Ectodermal cell (in vitro differentiated cells): ENCODE measurements at regions not wholly inside any gene's neighbourhood (a gene's known extent, or its start where the extent isn't known, plus 50 kb on each side); places are given as distances from the start of the nearest gene placed in this dataset.

Experiments used
- H3K27ac ChIP-seq: 2 replicates; pipeline ENCODE4 v1.7.0; 2013; ENCODE audit warnings: mild to moderate bottlenecking, low read depth, low read length; ENCODE audit not compliant: insufficient read depth, poor library complexity, severe bottlenecking
- H3K27me3 ChIP-seq: 2 replicates; pipeline ENCODE4 v1.7.0; 2013; ENCODE audit warnings: mild to moderate bottlenecking, low read length; ENCODE audit not compliant: insufficient read depth, control insufficient read depth, poor library complexity, severe bottlenecking
- H3K36me3 ChIP-seq: one replicate; pipeline ENCODE4 v1.7.0; 2013; ENCODE audit warnings: low read length; ENCODE audit not compliant: control insufficient read depth, insufficient read depth
- H3K4me1 ChIP-seq: one replicate; pipeline ENCODE4 v1.7.0; 2013; ENCODE audit warnings: low read length; ENCODE audit not compliant: control insufficient read depth, insufficient read depth
- H3K4me3 ChIP-seq: 2 replicates; pipeline ENCODE4 v1.7.0; 2013; ENCODE audit warnings: low read depth, low read length, control low read depth; ENCODE audit not compliant: insufficient read depth
- H3K9me3 ChIP-seq: 2 replicates; pipeline ENCODE4 v1.7.0; 2013; ENCODE audit warnings: mild to moderate bottlenecking, low read length, moderate library complexity; ENCODE audit not compliant: control insufficient read depth
- WGBS, 2 experiments: methylation state at CpG; one replicate each; pipeline ENCODE4 v1.1.7; 2013; ENCODE audit warnings: missing lambda C conversion rate in 2 of 2; 5-methylcytosine and 5-hydroxymethylcytosine counted together

DNA sequence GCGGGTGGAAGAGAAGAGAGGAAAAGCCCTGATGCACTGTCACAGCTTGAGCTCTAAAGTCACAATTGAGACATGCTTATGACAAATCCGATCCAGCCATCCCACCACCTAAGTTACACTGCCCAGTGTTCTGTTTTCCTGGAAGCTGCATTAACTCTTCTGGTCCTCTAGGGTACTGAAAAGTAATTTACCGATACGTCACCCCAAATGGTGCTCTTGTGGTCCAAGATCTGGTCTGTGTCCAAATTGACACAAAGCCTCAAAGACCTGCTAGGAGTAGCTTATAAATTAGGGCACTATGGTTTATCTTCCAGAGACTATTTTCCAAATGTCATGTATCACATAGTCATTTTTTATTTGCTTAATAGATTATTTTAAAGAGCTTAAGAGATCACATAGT lies 186.7 kb upstream of the ETAA1 start:
- H3K27me3 ChIP-seq = no peaks in the 10 kb centered on the region
- 84% methylated on average over 4 of the region's 4 CpGs for WGBS, 2 experiments
- H3K36me3 ChIP-seq = no peaks in the 10 kb centered on the region
- H3K4me3 ChIP-seq = no peak overlapping the region
- no peak overlapping the region for H3K27ac ChIP-seq
- H3K9me3 ChIP-seq = no peaks in the 10 kb centered on the region
- H3K4me1 ChIP-seq = no peaks in the 10 kb centered on the region

DNA sequence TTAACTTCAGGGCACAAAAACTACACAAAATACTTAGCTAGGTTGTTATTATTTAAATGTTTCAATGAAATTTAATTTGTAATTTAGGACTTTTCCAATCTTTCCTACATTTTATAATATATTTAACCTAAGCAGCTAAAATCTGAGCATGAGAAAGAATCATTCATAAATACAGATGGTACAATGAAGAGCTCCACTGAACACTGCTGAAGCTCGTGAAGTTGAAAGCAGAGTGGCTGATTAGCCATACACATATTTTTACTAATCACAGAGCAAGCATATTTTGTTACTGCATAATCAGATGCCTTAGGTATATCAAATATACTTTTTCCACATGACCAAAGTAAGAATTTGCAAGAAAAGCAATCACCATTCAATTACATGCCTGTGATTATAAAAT lies 184.9 kb upstream of the ETAA1 start:
- Histone ChIP-seq H3K9me3 (no peaks in the 10 kb centered on the region), H3K4me3 (no peak overlapping the region), H3K27ac (no peak overlapping the region), H3K36me3 (no peaks in the 10 kb centered on the region), H3K27me3 (no peaks in the 10 kb centered on the region), H3K4me1 (no peaks in the 10 kb centered on the region)
- WGBS, 2 experiments = 82 to 100% methylated on average over 1 of the region's 1 CpG

DNA sequence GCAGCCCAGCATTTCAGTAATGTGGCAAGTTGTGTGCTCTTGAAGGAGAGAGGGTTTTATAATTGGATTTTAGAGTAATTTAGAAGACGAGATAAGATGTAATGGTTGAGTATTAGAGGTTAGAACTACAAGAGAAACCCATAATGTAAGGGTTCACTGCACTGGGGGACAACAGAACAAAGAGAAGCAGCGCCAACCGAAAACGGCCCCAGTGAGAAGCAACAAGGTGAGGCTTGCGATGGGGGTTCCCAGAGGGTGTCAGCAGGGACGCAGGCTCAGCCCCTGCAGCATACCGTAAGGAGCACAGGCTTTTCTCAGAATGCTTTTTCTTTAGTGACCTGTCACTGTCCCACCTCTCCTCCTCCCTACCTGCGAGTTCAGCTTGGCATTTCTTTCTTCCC lies 183.9 kb upstream of the ETAA1 start:
- WGBS, 2 experiments = 81 to 82% methylated on average over 8 of the region's 8 CpGs
- no peaks in the 10 kb centered on the region for H3K9me3 ChIP-seq
- no peaks in the 10 kb centered on the region for H3K27me3 ChIP-seq
- H3K4me1 ChIP-seq = no peaks in the 10 kb centered on the region
- H3K4me3 ChIP-seq = no peak overlapping the region
- no peaks in the 10 kb centered on the region for H3K36me3 ChIP-seq
- no peak overlapping the region for H3K27ac ChIP-seq

DNA sequence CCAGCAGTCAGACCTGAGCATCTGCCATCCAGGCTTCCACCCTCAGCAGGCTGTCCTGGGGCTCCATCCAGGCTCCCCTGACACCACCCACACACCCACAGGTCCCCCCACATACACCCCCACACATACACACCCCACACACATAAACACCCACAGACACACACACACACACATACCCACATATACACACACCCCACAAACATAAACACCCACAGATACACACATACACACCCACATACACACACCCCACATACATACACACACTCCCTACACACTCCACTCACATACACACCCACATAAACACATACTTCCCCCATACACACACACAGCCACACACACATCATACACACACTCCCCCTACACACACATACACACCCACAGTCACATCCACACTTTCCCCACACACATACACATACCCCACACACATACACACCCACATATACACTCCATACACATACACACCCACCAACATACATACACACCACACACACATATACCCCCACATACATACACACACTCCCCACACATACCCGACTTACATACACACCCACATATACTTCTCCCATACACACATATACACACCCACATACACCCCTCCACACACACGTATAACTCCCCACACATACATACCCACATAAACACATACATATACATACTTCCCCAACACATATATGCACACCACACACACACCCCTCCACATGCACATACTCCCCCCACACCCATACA lies 183.3 kb upstream of the ETAA1 start:
- Histone ChIP-seq H3K36me3 (no peaks in the 10 kb centered on the region), H3K27ac (no peak overlapping the region), H3K9me3 (no peaks in the 10 kb centered on the region), H3K4me3 (no peak overlapping the region), H3K4me1 (no peaks in the 10 kb centered on the region), H3K27me3 (no peaks in the 10 kb centered on the region)
- 90 to 93% methylated on average over 2 of the region's 2 CpGs for WGBS, 2 experiments

DNA sequence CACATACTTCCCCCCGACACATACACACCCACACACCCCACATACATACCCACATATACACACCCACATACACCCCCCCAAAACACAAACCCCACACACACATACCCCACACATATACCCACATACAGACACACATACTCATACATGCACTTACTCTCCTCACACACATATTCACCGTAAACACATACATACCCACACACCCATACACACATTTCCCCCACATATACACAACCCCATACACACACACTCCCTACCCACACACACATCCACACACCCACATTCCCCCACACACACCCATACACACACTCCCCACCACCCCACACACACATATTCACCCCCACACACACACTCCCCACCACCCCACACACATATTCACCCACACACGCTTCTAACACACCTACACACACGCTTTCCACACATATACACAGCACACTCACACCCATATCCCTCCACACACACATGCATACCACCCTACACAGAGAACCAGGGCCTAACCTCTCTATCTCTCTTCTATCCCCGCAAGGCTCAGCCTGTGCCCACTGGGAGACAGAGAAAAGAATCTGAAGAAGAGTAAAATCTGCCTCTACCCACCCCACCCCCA lies 182.4 kb upstream of the ETAA1 start:
- Histone ChIP-seq H3K9me3 (no peaks in the 10 kb centered on the region), H3K27me3 (no peaks in the 10 kb centered on the region), H3K36me3 (no peaks in the 10 kb centered on the region), H3K27ac (no peak overlapping the region), H3K4me1 (no peaks in the 10 kb centered on the region), H3K4me3 (no peak overlapping the region)
- WGBS, 2 experiments = 90 to 91% methylated on average over 5 of the region's 5 CpGs

DNA sequence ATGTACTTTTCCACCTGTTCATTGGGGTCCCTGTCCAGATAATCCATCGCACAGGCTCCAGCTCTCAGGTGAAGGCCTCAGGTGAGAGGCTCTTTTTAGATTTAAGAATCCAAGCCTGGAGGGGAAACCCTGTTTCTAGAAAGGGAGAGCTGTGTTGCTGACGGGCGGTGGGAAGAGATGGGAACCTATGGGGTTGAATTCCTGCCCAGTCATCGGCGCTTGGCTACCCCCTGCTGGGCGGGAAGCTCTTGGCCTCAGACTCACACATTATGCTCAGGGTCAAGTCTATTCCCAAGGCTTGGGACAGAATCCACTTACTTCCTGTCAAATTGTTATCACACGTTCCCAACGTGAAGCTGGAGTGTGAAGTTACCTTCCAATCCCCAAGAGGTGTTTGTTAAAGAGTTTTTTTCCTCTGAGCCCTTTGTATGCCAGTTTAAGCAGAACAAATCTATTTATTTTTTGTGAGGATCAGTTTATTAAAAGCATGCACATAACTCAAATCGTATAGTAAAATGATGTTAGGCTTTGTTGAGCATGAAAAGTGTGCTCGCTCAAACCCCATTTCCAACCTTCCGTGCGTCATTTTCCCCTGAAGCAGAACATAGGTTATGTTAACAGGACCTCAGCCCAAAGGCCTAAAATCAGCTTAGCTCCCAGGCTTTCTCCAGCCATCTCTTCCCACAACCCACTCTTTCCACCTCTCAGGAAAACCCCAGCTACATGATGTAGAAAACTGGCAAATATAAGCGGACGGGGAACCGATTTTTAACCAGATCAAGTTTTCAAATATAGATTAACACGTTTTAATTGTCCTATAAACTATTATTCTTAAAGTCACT lies 181.7 kb upstream of the ETAA1 start:
- H3K9me3 ChIP-seq = no peaks in the 10 kb centered on the region
- no peak overlapping the region for H3K27ac ChIP-seq
- H3K27me3 ChIP-seq = no peaks in the 10 kb centered on the region
- no peaks in the 10 kb centered on the region for H3K4me1 ChIP-seq
- 74 to 75% methylated on average over 14 to 16 of the region's 16 CpGs for WGBS, 2 experiments
- no peaks in the 10 kb centered on the region for H3K36me3 ChIP-seq
- H3K4me3 ChIP-seq = no peak overlapping the region

DNA sequence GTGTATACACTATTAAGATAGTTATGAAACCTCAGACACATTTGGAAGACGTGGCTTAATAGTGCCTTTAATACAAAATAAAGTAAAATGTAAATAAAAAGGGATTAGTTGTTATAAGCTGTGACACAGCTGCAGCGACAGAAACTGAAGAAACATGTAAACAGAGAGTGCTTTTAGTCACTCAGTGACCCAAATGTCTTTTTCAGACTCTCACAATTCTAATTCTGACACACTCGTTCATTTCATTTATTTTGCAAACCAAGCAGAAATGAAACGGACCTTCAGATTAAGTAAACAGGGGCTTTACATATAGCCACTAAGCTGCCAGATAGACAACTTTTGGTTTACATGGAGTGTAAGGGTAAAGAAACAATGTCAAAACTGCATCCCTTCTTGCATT lies 181.0 kb upstream of the ETAA1 start:
- H3K9me3 ChIP-seq = no peaks in the 10 kb centered on the region
- no peaks in the 10 kb centered on the region for H3K4me1 ChIP-seq
- no peak overlapping the region for H3K27ac ChIP-seq
- H3K27me3 ChIP-seq = no peaks in the 10 kb centered on the region
- no peaks in the 10 kb centered on the region for H3K36me3 ChIP-seq
- WGBS, 2 experiments = 93 to 96% methylated on average over 3 to 4 of the region's 4 CpGs
- no peak overlapping the region for H3K4me3 ChIP-seq

DNA sequence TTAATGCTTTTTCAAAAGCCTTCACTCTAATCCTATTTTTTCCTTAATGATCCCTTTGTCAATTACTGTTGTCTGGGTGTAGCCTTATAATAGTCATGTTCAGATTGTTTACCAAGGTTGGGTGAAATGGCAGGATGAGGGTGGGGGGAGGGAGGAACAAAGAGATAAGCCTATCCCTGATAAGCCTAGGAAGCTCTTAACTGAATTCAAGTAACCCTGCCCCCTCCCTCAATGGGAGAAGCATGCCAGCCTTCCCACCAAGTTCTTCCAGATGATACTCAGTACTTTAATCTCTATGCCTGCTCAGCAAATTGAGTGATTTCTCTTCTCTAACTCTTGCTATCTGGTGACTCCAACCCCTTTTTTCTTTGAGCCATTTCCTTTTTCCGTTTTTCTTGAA lies 180.3 kb upstream of the ETAA1 start:
- no peaks in the 10 kb centered on the region for H3K27me3 ChIP-seq
- no peaks in the 10 kb centered on the region for H3K36me3 ChIP-seq
- no peak overlapping the region for H3K4me3 ChIP-seq
- no peak overlapping the region for H3K27ac ChIP-seq
- H3K4me1 ChIP-seq = no peaks in the 10 kb centered on the region
- no peaks in the 10 kb centered on the region for H3K9me3 ChIP-seq
- no CpG with 5 or more reads among the region's 1 CpG for WGBS, 2 experiments

DNA sequence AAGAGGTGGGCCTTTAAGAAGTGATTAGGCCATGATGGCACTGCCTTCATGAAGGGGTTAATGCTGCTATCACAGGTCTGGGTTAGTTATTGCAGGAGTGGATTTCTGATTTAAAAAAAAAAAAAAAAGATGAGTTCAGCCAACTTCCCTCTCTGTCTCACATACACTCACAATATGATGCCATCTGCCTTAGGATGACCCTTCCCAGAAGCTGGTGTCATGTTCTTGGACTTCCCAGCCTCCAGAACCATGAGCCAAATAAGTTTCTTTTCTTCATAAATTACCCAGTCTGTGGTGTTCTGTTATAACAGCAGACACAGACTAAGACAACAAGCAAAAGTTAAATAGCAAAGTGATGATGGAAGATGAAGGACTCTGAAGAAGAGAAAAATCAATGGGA lies 179.7 kb upstream of the ETAA1 start:
- no peaks in the 10 kb centered on the region for H3K36me3 ChIP-seq
- H3K4me1 ChIP-seq = no peaks in the 10 kb centered on the region
- no peak overlapping the region for H3K4me3 ChIP-seq
- no peaks in the 10 kb centered on the region for H3K27me3 ChIP-seq
- no peaks in the 10 kb centered on the region for H3K9me3 ChIP-seq
- no peak overlapping the region for H3K27ac ChIP-seq

DNA sequence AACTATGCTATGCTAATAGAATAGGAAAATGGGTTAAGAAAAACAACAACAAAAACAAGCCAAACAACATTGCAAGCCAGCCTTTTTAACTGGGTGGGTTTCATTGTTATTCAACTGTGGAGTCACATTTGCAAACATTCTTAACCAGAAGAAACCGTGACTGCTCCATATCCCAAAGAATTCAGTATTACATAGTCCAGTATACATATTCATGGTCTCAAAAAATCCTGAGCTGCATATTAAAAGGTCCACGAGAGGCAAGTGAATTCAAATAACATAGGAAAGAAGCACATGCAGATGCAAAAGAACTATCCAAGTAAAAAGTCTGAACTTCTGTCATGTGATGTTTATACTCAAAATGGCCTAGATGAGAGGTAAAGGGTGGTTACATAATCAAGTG lies 179.1 kb upstream of the ETAA1 start:
- no peaks in the 10 kb centered on the region for H3K36me3 ChIP-seq
- H3K4me1 ChIP-seq = no peaks in the 10 kb centered on the region
- no peaks in the 10 kb centered on the region for H3K9me3 ChIP-seq
- H3K27me3 ChIP-seq = no peaks in the 10 kb centered on the region
- no peak overlapping the region for H3K4me3 ChIP-seq
- 78 to 83% methylated on average over 2 of the region's 2 CpGs for WGBS, 2 experiments
- H3K27ac ChIP-seq = no peak overlapping the region
